Neural cell (in vitro differentiated cells): ENCODE measurements at regions not wholly inside any gene's neighbourhood (a gene's known extent, or its start where the extent isn't known, plus 50 kb on each side); places are given as distances from the start of the nearest gene placed in this dataset.

Source experiments
- H2AFZ ChIP-seq: fragments of 200-600, 300-800 bp; sonication (generic), shearing (Covaris generic); 2 replicates; pipeline ENCODE4 v1.6.0; 2014; ENCODE audit warnings: low read depth, mild to moderate bottlenecking, antibody characterized with exemption, low read length, moderate library complexity
- H3F3A ChIP-seq: fragments of 200-600 bp; shearing (Covaris generic); 2 replicates; pipeline ENCODE4 v1.6.1; 2016; ENCODE audit warnings: mild to moderate bottlenecking, moderate library complexity, mixed read lengths, antibody characterized with exemption, low read length; ENCODE audit not compliant: insufficient read depth, poor library complexity, severe bottlenecking
- H3K27ac ChIP-seq: fragments of 200-600, 300-800 bp; sonication (generic), shearing (Covaris generic); 2 replicates; pipeline ENCODE4 v1.5.1; 2014; ENCODE audit warnings: mild to moderate bottlenecking, low read length, moderate library complexity
- H3K27me3 ChIP-seq: fragments of 300-800, 200-600 bp; sonication (generic), shearing (Covaris generic); 2 replicates; pipeline ENCODE4 v1.6.0; 2014; ENCODE audit warnings: mild to moderate bottlenecking, low read depth, low read length, moderate library complexity; ENCODE audit not compliant: insufficient read depth
- H3K36me3 ChIP-seq: fragments of 300-800, 200-600 bp; sonication (generic), shearing (Covaris generic); 2 replicates; pipeline ENCODE4 v1.5.1; 2014; ENCODE audit warnings: mild to moderate bottlenecking, antibody characterized with exemption, low read length, moderate library complexity; ENCODE audit not compliant: insufficient read depth
- H3K4me2 ChIP-seq: fragments of 300-800, 200-600 bp; sonication (generic), shearing (Covaris generic); 2 replicates; pipeline ENCODE4 v1.6.0; 2014; ENCODE audit warnings: mild to moderate bottlenecking, low read length
- H3K4me3 ChIP-seq: fragments of 300-800, 200-600 bp; sonication (generic), shearing (Covaris generic); 2 replicates; pipeline ENCODE4 v1.5.1; 2014; ENCODE audit warnings: mild to moderate bottlenecking, low read length, moderate library complexity
- H3K79me2 ChIP-seq: fragments of 200-600 bp; shearing (Covaris generic); replicated peaks from 2 replicates; pipeline ENCODE4 v1.6.0; 2014; ENCODE audit warnings: mild to moderate bottlenecking, low read length, moderate library complexity; ENCODE audit not compliant: insufficient read depth
- H3K9ac ChIP-seq: fragments of 300-800, 200-600 bp; sonication (generic), shearing (Covaris generic); 2 replicates; pipeline ENCODE4 v1.6.1; 2016; ENCODE audit warnings: mild to moderate bottlenecking, low read length, mixed read lengths
- H3K9me2 ChIP-seq: fragments of 200-600 bp; shearing (Covaris generic); 2 replicates; pipeline ENCODE4 v1.6.1; 2016; ENCODE audit warnings: mild to moderate bottlenecking, low read length, mixed read lengths; ENCODE audit not compliant: insufficient read depth
- H3K9me3 ChIP-seq: fragments of 200-600, 300-800 bp; sonication (generic), shearing (Covaris generic); 2 replicates; pipeline ENCODE4 v1.6.1; 2016; ENCODE audit warnings: mild to moderate bottlenecking, mixed run types, low read length, moderate library complexity, mixed read lengths
- H4K20me1 ChIP-seq: fragments of 200-600 bp; shearing (Covaris generic); 2 replicates; pipeline ENCODE4 v1.6.1; 2016; ENCODE audit warnings: mild to moderate bottlenecking, mixed run types; ENCODE audit not compliant: insufficient read depth
- CTCF ChIP-seq: fragments of 450-650 bp; IDR thresholded peaks from 2 replicates; pipeline ENCODE4 v1.5.1; 2014; ENCODE audit warnings: antibody characterized with exemption, mild to moderate bottlenecking, moderate library complexity; ENCODE audit not compliant: poor library complexity, severe bottlenecking
- EP300 ChIP-seq: fragments of 450-650 bp; conservative IDR thresholded peaks from 2 replicates; pipeline ENCODE4 v1.6.1; 2014; ENCODE audit warnings: antibody characterized with exemption, mild to moderate bottlenecking, moderate library complexity; ENCODE audit not compliant: poor library complexity, severe bottlenecking
- EZH2 ChIP-seq: fragments of 200-600, 300-800 bp; shearing (Covaris generic), sonication (generic); IDR thresholded peaks from 2 replicates; pipeline ENCODE4 v1.6.1; 2014; ENCODE audit warnings: antibody characterized with exemption, low read length, borderline replicate concordance, mild to moderate bottlenecking; ENCODE audit not compliant: insufficient read depth, poor library complexity, severe bottlenecking
- MXI1 ChIP-seq: fragments of 450-650 bp; conservative IDR thresholded peaks from 2 replicates; pipeline ENCODE4 v1.6.1; 2014; ENCODE audit warnings: antibody characterized with exemption, mild to moderate bottlenecking; ENCODE audit not compliant: poor library complexity, severe bottlenecking
- POLR2AphosphoS5 ChIP-seq: IDR thresholded peaks from 2 replicates; pipeline ENCODE4 v1.6.1; 2012
- RAD21 ChIP-seq: fragments of 450-650 bp; conservative IDR thresholded peaks from 2 replicates; pipeline ENCODE4 v1.6.1; 2014; ENCODE audit warnings: antibody characterized with exemption, mild to moderate bottlenecking, moderate library complexity
- REST ChIP-seq: IDR thresholded peaks from 2 replicates; pipeline ENCODE4 v1.6.1; 2012; ENCODE audit warnings: borderline replicate concordance
- SMC3 ChIP-seq: fragments of 450-650 bp; conservative IDR thresholded peaks from 2 replicates; pipeline ENCODE4 v1.6.1; 2014; ENCODE audit warnings: antibody characterized with exemption, mild to moderate bottlenecking, moderate library complexity; ENCODE audit not compliant: poor library complexity
- TAF1 ChIP-seq: IDR thresholded peaks from 2 replicates; pipeline ENCODE4 v1.6.1; 2012; ENCODE audit warnings: low read depth

DNA sequence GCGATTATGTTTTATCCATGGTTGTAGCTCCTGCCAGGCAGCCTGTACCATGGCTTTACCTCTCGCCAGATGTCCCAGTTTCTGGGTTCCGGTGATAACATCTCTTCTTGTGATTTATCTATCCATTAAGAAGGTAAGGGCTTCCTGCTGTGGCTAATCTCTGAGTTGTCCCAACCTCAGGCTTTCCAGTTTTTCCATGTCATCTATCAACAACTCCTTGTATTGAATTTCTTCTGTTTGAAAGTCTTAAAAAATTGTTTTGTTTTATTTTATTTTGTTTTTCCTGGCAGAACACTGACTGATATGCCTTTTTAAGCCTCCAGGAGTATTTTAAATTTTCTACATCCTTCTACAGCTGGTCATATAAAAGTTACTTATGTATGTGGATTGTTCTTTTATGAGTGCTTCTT lies 241.9 kb downstream of the ANTXR2 start:
- no peak overlapping the region for H3K27ac ChIP-seq
- no peaks in the 10 kb centered on the region for H3K27me3 ChIP-seq
- no peak overlapping the region for H3K4me3 ChIP-seq
- H2AFZ ChIP-seq: no peak overlapping the region
- no peaks in the 10 kb centered on the region for H4K20me1 ChIP-seq
- H3K79me2 ChIP-seq: no peaks in the 10 kb centered on the region
- H3K9me2 ChIP-seq: no peaks in the 10 kb centered on the region
- no peaks in the 10 kb centered on the region for H3K9me3 ChIP-seq
- H3K36me3 ChIP-seq: no peaks in the 10 kb centered on the region
- no peak for TF ChIP-seq TAF1
- TF ChIP-seq EP300: no peak
- no peak for TF ChIP-seq MXI1
- no peak for TF ChIP-seq REST
- TF ChIP-seq SMC3: no peak
- no peak for TF ChIP-seq CTCF
- H3K4me2 ChIP-seq: no peak overlapping the region
- H3F3A ChIP-seq: no peaks in the 10 kb centered on the region
- H3K9ac ChIP-seq: no peak overlapping the region

- no peaks in the 10 kb centered on the region for H3F3A ChIP-seq
- H3K27ac ChIP-seq: no peak overlapping the region
- no peak overlapping the region for H3K4me2 ChIP-seq
- TF ChIP-seq MXI1 (no peak), EZH2 (no peak)
- H2AFZ ChIP-seq: no peak overlapping the region
- no peaks in the 10 kb centered on the region for H3K36me3 ChIP-seq
- H4K20me1 ChIP-seq: no peaks in the 10 kb centered on the region
- no peaks in the 10 kb centered on the region for H3K27me3 ChIP-seq
- H3K9me2 ChIP-seq: no peaks in the 10 kb centered on the region
- H3K9ac ChIP-seq: no peak overlapping the region
- H3K79me2 ChIP-seq: no peaks in the 10 kb centered on the region
- no peaks in the 10 kb centered on the region for H3K9me3 ChIP-seq
- H3K4me3 ChIP-seq: no peak overlapping the region
Measured at GRCh38 chr4:79827283-79827682, 245.7 kb downstream of the ANTXR2 start.

DNA sequence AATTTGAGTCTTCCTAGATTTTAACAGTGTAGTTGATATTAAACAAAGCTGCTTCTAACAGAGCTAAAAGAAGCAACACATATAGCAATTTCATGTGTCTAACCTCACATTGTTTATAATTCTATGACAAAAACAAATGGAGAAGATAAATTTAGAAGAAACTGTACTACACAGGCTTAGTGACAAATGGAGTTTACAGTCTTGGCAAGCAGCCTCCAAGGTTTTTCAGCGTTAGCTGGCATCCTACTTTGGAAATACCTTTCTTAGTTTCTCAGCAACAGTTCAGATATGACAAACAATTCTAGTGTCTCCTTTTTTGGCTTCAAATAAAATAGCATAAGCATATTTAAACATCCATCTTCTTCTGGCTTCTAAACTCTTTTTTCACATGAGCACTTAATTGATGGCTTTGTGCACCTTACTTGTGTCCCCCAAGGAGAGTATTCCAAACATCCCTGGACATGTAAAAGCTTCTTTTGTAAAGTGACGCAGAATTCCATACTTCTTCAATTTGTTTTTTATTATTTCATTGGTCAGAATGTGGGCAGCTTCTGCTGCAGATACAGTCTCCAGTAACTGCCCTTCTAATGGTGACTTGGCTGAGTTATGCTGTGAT lies 249.8 kb downstream of the ANTXR2 start:
- no peaks in the 10 kb centered on the region for H3F3A ChIP-seq
- no peak overlapping the region for H3K4me2 ChIP-seq
- H2AFZ ChIP-seq: no peak overlapping the region
- no peaks in the 10 kb centered on the region for H3K79me2 ChIP-seq
- H3K4me3 ChIP-seq: no peak overlapping the region
- H4K20me1 ChIP-seq: no peaks in the 10 kb centered on the region
- H3K9me3 ChIP-seq: no peaks in the 10 kb centered on the region
- TF ChIP-seq REST: no peak
- no peak for TF ChIP-seq RAD21
- TF ChIP-seq TAF1: no peak
- no peak for TF ChIP-seq EZH2
- no peak for TF ChIP-seq EP300
- TF ChIP-seq CTCF: no peak
- no peak for TF ChIP-seq POLR2AphosphoS5
- TF ChIP-seq SMC3: no peak
- no peak for TF ChIP-seq MXI1
- H3K36me3 ChIP-seq: no peaks in the 10 kb centered on the region
- H3K27ac ChIP-seq: no peak overlapping the region
- no peaks in the 10 kb centered on the region for H3K9me2 ChIP-seq
- no peak overlapping the region for H3K9ac ChIP-seq
- no peaks in the 10 kb centered on the region for H3K27me3 ChIP-seq
